A673 (cell line): ENCODE measurements at regions not wholly inside any gene's neighbourhood (a gene's known extent, or its start where the extent isn't known, plus 50 kb on each side); places are given as distances from the start of the nearest gene placed in this dataset.
"Not testable (repeated sequence)": the region's sequence is repeated elsewhere in the genome, so short reads cannot be mapped to it uniquely, and the experiment has no call there.

Source experiments
- BruUV-seq: library from RNA; stranded (reverse); fragments of 400-500 nt; replicated peaks from 2 replicates; lab custom pipeline; 2021; lab: Mats Ljungman, UMichigan
- CTCF ChIA-PET: fragments of 300-600 bp; sonication (Branson Sonifier 250); formaldehyde crosslinking; loops from one replicate; lab custom pipeline; 2022; ENCODE audit warnings: antibody characterized with exemption; lab: Charles Lee
- POLR2A ChIA-PET: fragments of 300-600 bp; sonication (Branson Sonifier 250); formaldehyde crosslinking; loops from one replicate; lab custom pipeline; 2022; ENCODE audit warnings: antibody characterized with exemption; ENCODE audit not compliant: low non-redundant PET; lab: Charles Lee
- DNase-seq: peaks from one replicate; pipeline ENCODE4 v3.0.0-alpha.2; 2015; ENCODE audit warnings: low spot score
- H3K27ac ChIP-seq: fragments of 200-600 bp; sonication (generic); 2 replicates; pipeline ENCODE4 v1.5.1; 2016; ENCODE audit warnings: mixed run types, low read depth, mild to moderate bottlenecking, mixed read lengths, antibody characterized with exemption, low read length; ENCODE audit not compliant: poor library complexity, severe bottlenecking
- H3K27me3 ChIP-seq: fragments of 200-600 bp; sonication (generic); replicated peaks from 2 replicates; pipeline ENCODE4 v1.6.1; 2017; ENCODE audit warnings: mixed run types, low read depth, mild to moderate bottlenecking, mixed read lengths, antibody characterized with exemption, low read length; ENCODE audit not compliant: insufficient read depth, poor library complexity
- H3K36me3 ChIP-seq: fragments of 200-600 bp; sonication (generic); 2 replicates; pipeline ENCODE4 v1.6.1; 2016; ENCODE audit warnings: mixed run types, mild to moderate bottlenecking, mixed read lengths, antibody characterized with exemption, low read length; ENCODE audit not compliant: insufficient read depth, poor library complexity, severe bottlenecking
- H3K4me1 ChIP-seq: fragments of 200-600 bp; sonication (generic); 2 replicates; pipeline ENCODE4 v1.6.1; 2017; ENCODE audit warnings: mixed run types, mild to moderate bottlenecking, mixed read lengths, antibody characterized with exemption, low read length; ENCODE audit not compliant: insufficient read depth, poor library complexity, severe bottlenecking
- H3K4me3 ChIP-seq: fragments of 200-600 bp; sonication (generic); 2 replicates; pipeline ENCODE4 v1.5.1; 2016; ENCODE audit warnings: low read depth, mixed run types, mild to moderate bottlenecking, mixed read lengths, low read length; ENCODE audit not compliant: poor library complexity, severe bottlenecking
- H3K9me3 ChIP-seq: fragments of 200-600 bp; sonication (generic); 2 replicates; pipeline ENCODE4 v1.6.1; 2016; ENCODE audit warnings: mixed run types, low read depth, mild to moderate bottlenecking, mixed read lengths, antibody characterized with exemption, low read length; ENCODE audit not compliant: poor library complexity, severe bottlenecking
- EZH2 ChIP-seq: fragments of 200-600 bp; sonication (generic); IDR thresholded peaks from 2 replicates; pipeline ENCODE4 v1.6.1; 2017; ENCODE audit warnings: borderline replicate concordance, low read depth, mild to moderate bottlenecking, mixed read lengths, antibody characterized with exemption, low read length; ENCODE audit not compliant: poor library complexity, severe bottlenecking
- intact Hi-C: fragments of 100-400 bp; cut with micrococcal nuclease; formaldehyde crosslinking; loops from one replicate; pipeline ENCODE4 v1.10.0; 2022; ENCODE audit not compliant: unreplicated experiment
- TF ChIP-seq, protein P1 (sequence below): fragments of 300-800, 200-600 bp; sonication (generic); conservative IDR thresholded peaks from 2 replicates; pipeline ENCODE4 v1.5.1; 2017; ENCODE audit warnings: low read depth, mild to moderate bottlenecking, antibody characterized with exemption, low read length, moderate library complexity, mixed read lengths

DNA sequence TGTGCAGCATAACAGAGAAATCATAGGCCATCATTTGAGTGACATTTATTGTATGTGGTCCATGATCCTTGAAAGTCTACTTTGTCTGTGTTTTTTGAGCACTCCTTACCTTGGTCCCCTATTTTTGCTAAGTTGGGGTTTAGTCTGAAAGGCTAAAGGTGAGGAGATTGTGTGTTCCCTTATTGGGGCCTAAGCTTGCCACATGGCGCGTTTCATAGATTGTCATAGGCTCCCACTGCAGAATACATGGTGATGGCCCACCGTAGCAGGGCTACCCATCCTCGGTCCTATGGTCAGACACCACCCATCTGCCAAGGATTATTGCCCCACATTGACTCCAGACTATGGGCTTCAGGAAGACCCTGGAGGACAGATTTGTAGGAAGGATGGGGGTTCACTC lies 117.0 kb upstream of the ZSWIM2 start:
- Histone ChIP-seq H3K4me1 (no peaks in the 10 kb centered on the region), H3K27ac (no peak overlapping the region), H3K27me3 (no peaks in the 10 kb centered on the region), H3K9me3 (no peaks in the 10 kb centered on the region), H3K36me3 (no peaks in the 10 kb centered on the region), H3K4me3 (no peak overlapping the region)
- POLR2A ChIA-PET: no interaction called here
- DNase-seq: no peak
- CTCF ChIA-PET: no interaction called here
- intact Hi-C loops: no loop called here
- TF ChIP-seq, protein P1, sequence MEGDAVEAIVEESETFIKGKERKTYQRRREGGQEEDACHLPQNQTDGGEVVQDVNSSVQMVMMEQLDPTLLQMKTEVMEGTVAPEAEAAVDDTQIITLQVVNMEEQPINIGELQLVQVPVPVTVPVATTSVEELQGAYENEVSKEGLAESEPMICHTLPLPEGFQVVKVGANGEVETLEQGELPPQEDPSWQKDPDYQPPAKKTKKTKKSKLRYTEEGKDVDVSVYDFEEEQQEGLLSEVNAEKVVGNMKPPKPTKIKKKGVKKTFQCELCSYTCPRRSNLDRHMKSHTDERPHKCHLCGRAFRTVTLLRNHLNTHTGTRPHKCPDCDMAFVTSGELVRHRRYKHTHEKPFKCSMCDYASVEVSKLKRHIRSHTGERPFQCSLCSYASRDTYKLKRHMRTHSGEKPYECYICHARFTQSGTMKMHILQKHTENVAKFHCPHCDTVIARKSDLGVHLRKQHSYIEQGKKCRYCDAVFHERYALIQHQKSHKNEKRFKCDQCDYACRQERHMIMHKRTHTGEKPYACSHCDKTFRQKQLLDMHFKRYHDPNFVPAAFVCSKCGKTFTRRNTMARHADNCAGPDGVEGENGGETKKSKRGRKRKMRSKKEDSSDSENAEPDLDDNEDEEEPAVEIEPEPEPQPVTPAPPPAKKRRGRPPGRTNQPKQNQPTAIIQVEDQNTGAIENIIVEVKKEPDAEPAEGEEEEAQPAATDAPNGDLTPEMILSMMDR: no peak
- TF ChIP-seq EZH2: no peak
- BruUV-seq: no TSS peak

DNA sequence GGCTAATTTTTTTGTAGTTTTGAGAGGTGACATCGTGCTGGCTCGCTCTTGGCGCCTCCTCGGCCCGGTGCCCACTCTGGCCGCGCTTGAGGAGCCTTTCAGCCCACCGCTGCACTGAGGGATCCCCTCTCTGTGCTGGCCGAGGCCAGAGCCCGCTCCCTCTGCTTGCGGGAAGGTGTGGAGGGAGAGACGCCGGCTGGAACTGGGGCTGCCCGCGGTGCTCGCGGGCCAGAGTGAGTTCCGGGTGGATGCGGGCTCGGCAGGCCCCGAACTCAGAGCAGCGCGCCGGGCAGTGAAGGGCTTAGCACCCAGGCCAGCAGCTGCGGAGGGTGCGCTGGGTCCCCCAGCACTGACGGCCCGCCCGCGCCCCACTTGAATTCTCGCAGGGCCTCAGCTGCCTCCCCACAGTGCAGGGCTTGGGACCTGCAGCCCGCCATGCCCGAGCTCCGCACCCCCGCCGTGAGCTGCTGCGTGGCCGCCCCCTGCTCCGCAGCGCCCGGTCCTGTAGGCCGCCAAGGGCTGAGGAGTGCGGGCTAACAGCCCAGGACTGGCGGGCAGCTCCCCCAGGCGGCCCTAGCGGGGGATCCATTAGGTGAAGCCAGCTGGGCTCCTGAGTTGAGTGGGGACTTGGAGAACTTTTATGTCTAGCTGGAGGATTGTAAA lies 113.2 kb upstream of the ZSWIM2 start:
- no peak overlapping the region for H3K27ac ChIP-seq
- intact Hi-C loops: no loop called here
- H3K36me3 ChIP-seq: no peaks in the 10 kb centered on the region
- no peaks in the 10 kb centered on the region for H3K27me3 ChIP-seq
- no TSS peak for BruUV-seq
- CTCF ChIA-PET: no interaction called here
- no peaks in the 10 kb centered on the region for H3K9me3 ChIP-seq
- no peak overlapping the region for H3K4me3 ChIP-seq
- DNase-seq: no peak
- TF ChIP-seq, protein P1: no peak
- no peak for TF ChIP-seq EZH2
- POLR2A ChIA-PET: no interaction called here
- no peaks in the 10 kb centered on the region for H3K4me1 ChIP-seq

DNA sequence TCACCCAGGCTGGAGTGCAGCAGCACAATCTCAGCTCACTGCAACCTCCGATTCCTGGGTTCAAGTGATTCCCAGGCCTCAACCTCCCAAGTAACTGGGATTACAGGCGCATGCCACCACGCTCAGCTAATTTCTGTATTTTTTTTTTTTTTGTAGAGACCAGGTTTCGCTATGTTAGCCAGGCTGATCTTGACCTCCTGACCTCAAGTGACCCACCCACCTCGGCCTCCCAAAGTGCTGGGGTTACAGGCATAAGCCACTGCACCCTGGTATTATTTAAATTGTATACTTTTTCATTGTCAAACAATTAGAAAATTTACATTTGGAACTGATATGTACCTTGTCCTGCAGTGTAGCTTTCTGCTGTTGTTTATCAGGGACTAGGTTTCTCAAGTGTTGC lies 111.3 kb upstream of the ZSWIM2 start:
- H3K36me3 ChIP-seq, intact Hi-C loops, POLR2A ChIA-PET, H3K9me3 ChIP-seq, H3K27me3 ChIP-seq, CTCF ChIA-PET, BruUV-seq, DNase-seq, H3K27ac ChIP-seq, H3K4me3 ChIP-seq, H3K4me1 ChIP-seq: not testable (repeated sequence)

DNA sequence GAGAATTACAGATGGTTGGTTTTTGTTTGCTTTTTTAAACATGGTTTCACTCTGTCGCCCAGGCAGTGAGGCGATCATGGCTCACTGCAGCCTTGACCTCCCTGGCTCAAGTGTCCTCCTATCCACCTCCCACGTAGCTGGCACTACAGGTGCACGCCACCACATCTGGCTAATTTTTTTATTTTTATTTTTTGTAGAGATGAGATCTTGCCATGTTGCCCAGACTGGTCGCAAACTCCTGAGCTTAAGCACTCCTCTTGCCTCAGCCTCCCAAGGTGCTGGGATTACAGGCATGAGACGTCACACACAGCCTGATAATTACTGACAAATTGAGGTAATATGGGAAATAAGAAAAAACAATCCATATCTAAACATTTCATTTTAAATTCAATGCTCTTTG lies 110.5 kb upstream of the ZSWIM2 start:
- no peaks in the 10 kb centered on the region for H3K4me1 ChIP-seq
- no peaks in the 10 kb centered on the region for H3K9me3 ChIP-seq
- TF ChIP-seq, protein P1: no peak
- TF ChIP-seq EZH2: no peak
- ChIA-PET POLR2A (no interaction called here), CTCF (interaction anchor here (0.6 kb wide), 1 partner anchor 129 kb away, joined by 3 read pairs; no protein-coding TSS in a partner anchor)
- H3K27ac ChIP-seq: no peak overlapping the region
- intact Hi-C loops: no loop called here
- H3K4me3 ChIP-seq: no peak overlapping the region
- H3K27me3 ChIP-seq: no peaks in the 10 kb centered on the region
- H3K36me3 ChIP-seq: no peaks in the 10 kb centered on the region
- DNase-seq: no peak
- BruUV-seq: no TSS peak
